ENCODE measurements at regions not wholly inside any gene's neighbourhood (a gene's known extent, or its start where the extent isn't known, plus 50 kb on each side); places are given as distances from the start of the nearest gene placed in this dataset.

DNA sequence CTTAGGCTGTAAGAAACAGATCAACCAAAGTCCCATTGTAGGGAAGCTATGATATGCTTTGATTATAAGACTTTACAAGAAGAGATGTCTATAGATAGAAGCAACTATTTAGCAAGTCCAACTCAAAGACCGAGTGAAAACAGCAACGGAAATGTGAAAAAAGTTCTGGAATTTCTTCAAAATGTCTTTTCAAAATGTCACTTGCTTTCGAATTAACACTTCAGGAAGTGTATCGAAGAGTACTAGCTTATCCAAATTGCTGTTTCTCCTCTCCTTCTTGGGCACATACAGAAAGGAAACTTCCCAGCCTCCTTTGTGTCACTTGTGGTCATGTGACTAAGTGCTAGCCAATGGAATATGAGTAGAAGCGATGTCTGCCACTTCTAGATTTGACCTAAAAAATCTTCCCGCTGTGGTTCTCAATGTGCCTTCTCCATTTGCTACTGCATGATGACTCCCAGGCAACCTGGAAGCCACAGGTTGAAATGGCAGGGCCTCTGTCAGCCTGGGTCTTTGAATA is 89.9 kb downstream of the TSEN15 start:
- DNase-seq (ENCODE audit: low read depth in 2 of 2) = no peak

DNA sequence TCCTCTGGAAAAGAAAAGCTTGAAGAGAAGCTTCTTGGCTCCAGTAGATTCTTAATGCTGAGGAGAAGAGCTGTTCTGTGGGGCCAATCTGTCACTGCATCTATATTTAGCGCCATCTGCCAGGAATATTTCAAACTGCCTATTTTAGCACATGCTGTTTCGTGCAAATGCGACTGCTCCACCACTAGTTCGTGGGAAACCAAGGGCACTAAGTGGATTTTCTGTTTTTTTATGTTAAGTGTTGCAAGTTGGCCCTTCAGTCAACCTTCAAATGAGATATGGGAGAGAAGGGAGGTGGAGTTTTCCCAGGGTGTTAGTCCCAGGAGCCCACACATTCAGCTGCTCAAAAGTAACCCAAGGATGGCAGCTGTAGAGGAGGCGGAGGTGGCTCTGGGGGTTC is 91.9 kb downstream of the TSEN15 start:
- DNase-seq (ENCODE audit: low read depth in 2 of 2) = no peak

GRCh38 chr1:184145083-184145482 is 93.6 kb downstream of the TSEN15 start:
- DNase-seq (ENCODE audit: low read depth in 2 of 2) = no peak

DNA sequence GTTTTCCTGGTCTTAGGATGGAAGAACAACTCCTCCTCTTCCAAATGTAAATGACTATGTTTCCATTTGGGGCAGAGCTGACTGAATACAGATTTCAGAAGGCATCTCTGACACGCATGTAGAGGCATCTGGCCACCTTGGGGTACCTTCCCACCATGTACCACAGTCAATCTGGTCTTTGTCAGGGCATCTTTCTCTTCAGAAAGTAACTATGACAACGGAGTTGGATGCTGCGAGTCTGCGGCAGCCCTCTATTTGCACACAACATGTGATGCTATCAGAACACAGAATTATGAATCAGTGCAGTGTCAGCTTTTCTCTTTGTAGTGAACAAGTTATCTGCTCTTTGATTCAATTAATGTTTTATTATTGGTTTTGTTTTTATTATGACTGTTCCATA is 94.7 kb downstream of the TSEN15 start:
- DNase-seq (ENCODE audit: low read depth in 2 of 2) = no peak

DNA sequence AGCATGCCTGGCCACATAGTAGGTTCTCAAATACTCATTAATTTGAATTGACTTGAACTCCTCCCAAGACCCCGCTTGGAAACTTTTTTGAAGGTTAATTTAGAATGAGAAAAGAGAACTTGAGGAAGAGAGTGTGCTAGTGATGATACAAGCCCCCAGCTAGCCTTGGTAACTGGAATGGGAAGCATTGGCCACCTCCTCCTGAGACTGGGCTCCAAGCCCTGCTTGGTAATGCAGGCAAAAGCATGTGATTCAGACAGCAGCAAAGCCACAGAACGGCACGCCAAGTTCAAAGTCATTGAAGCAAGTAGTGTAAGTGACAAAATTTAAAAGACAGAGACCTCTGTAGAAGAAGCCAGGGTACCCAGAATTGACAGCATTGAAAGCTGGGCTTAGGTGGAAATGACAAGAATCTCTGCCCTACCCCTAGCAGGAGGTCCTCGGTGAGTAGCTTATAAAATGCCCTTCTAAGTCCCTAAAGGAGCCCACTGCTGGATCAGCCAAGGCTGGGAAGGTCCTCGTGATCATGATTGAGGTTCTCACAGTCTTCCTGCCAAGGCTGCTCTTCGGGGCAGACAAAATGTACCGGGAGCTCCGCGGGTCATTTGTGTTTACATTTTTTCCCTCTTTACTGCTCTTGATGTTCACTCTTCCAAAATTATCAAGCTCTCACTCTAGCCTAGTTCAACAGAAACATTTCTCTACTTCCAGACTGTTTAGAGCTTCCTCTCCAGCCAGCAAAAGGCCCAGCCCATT is 99.4 kb downstream of the TSEN15 start:
- DNase-seq (ENCODE audit: low read depth in 2 of 2) = no peak

DNA sequence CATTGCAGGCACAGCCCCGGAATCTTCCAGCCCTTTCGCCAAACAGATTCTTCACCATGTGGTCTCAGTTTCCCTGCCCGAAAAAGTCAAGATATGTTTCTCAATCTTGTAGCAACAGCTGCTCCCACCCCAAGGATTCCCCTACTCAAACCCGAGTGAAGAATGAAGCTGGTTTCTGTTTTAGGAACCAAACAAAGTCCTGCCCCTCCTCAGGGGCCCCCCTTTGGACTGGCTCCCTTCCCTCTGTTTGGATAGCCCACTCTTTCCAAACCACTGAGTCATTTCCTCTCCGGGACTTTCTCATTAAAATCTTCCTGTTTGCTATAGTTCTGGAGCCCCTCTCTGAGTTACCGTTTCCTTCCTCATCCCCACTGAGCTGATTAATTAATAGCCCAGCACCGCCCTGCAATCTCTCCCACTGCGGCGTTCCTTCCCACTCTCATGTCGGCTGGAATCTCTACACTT is 100.9 kb downstream of the TSEN15 start:
- peak; percentile 83 to 92 for DNase-seq (ENCODE audit: low read depth in 2 of 2)

GRCh38 chr1:184152974-184153373 is 101.4 kb downstream of the TSEN15 start:
- DNase-seq (ENCODE audit: low read depth in 2 of 2) = no peak

- peak; percentile 32 to 63 for DNase-seq (ENCODE audit: low read depth in 2 of 2)
Measured at GRCh38 chr1:184153731-184154130, 102.2 kb downstream of the TSEN15 start.

GRCh38 chr1:184156521-184157393 is 105.2 kb downstream of the TSEN15 start:
- DNase-seq (ENCODE audit: low read depth in 2 of 2) = peak in 1 of 2 donors; percentile 79

GRCh38 chr1:184157394-184157742 is 105.8 kb downstream of the TSEN15 start:
- DNase-seq (ENCODE audit: low read depth in 2 of 2) = no peak

DNA sequence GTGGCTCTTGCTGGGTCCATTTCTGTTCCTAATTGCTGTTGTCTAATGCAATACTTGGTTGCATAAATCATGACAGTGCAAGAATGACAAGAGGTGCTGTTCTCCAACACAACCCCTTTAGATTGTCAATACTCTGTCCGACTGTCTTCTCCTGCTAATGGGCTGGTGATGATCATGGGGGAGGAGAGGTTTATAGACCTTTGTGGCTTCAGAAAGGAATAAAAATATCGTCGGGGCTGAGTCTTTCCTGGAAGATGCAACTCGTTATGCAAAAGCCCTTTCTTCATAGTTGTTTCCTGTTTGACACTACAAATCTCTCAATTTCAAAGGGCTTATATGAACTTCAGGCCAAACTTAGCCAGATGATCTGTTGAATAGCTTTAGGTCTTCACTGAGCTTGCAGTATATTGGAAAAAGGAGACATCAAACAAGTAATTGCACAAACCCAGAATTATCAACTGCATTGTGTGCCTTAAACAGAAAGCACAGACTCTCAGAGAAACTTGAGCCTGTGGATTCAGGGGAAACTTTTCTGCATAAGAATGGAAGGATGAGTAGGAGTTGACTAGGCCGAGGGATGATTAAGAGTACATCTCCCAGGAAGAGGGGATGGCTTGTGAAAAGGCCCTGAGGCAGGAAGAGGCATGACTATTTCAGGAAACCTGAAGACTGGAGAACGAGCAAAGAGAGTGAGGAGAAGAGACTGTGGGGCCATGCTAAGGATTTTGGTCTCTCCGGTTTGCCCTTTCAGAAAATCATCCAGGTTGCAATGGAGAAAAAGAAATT is 107.6 kb downstream of the TSEN15 start:
- no peak for DNase-seq (ENCODE audit: low read depth in 2 of 2)

- DNase-seq (ENCODE audit: low read depth in 2 of 2) = no peak
Measured at GRCh38 chr1:184160236-184160635, 108.7 kb downstream of the TSEN15 start.

DNA sequence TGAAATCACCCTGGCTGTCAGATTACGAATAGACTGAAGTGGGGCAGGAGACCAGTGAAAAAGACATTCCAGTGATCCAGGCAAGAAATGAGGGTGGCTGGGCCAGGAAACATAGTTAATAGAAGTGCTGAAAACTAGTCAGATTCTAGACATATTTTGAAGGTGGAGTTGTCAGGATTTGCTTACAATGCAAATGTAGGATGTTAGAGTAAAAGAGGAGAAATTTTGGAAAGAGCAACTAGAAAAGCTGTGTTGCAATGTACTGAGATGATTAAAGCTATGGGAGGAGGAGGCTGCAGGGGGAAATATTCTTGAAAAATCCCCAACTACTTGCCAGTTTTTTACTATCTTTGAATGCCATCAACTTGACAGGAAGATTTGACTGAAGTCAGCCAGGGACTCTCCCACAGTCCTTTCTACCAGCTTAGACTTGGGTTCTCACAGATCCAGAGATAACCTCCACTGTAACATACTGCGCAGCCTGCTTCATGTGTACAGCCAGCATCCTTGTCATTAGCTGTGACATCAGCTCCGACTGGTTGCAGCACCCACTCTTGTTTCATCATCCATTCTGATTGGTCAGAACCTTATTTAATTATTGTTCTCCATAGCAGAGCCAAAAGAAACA is 109.7 kb downstream of the TSEN15 start:
- no peak for DNase-seq (ENCODE audit: low read depth in 2 of 2)

GRCh38 chr1:184162281-184162680 is 110.8 kb downstream of the TSEN15 start:
- DNase-seq (ENCODE audit: low read depth in 2 of 2) = no peak

GRCh38 chr1:184163674-184164465 is 112.3 kb downstream of the TSEN15 start:
- no peak for DNase-seq (ENCODE audit: low read depth in 2 of 2)

GRCh38 chr1:184164536-184164935 is 113.0 kb downstream of the TSEN15 start:
- no peak for DNase-seq (ENCODE audit: low read depth in 2 of 2)

DNA sequence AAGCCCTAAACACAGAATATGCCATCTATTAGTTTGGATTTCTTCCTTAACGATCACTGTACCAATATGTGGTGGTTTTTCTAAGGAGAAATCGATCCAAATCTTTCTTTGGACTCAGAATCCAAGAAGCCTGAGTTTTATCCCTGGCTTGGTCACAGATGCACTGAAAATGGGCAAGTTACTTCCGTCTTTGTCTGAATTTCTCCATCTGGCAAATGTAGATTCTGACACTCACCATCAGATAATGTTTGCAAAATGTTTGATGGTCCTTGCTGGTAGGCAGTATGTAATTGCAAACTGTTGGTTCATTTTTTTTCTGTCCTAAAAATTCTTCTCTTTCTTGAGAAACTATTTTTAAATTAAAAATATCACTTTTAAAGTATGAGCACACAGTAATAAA is 115.0 kb downstream of the TSEN15 start:
- DNase-seq (ENCODE audit: low read depth in 2 of 2) = no peak

DNA sequence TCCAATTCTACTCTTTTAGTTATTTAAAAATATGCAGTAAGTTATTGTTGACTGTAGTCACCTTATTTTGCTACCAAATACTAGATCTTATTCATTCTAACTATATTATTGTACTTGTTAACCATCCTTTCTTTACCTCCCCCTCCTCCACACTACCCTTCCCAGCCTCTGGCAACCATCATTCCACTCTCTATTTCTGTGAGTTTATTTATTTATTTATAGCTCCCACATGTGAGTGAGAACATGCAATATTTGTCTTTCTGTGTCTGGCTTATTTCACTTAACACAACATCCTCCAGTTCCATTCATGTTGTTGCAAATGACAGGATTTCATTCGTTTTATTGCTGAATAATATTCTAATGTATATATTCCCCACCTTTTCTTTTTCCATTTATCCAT is 115.8 kb downstream of the TSEN15 start:
- no peak for DNase-seq (ENCODE audit: low read depth in 2 of 2)

DNA sequence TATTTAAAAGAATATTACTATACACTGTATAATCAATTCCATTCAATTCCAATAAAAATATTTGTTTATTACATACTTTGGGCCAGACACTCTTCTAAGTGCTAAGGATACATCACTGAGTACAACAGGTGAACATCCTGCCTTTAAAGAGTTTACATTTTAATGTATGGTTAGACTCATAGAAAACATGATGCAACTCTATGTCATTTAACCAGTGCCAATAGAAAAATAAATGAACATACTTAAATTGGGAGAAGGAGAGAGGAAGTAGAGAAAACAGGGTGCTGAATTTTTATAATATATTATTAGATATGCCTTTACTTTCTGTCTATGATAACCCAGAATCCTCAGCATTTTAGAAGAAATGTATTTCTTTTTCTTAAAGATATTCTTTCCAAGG is 119.2 kb downstream of the TSEN15 start:
- DNase-seq (ENCODE audit: low read depth in 2 of 2) = no peak

- DNase-seq (ENCODE audit: low read depth in 2 of 2) = no peak
Measured at GRCh38 chr1:184176058-184176457, 124.5 kb downstream of the TSEN15 start.
